ENCODE measurements at regions not wholly inside any gene's neighbourhood (a gene's known extent, or its start where the extent isn't known, plus 50 kb on each side); places are given as distances from the start of the nearest gene placed in this dataset.

GRCh38 chr14:101444116-101444515, 117.2 kb upstream of the DIO3 start:
- Histone ChIP-seq H3K27ac (ENCODE audit: low read depth, low read length, poor library complexity, severe bottlenecking) (no peak overlapping the region), H3K27me3 (replicated peaks; ENCODE audit: insufficient read depth, low read depth, low read length, poor library complexity) (peaks cover 82% of the 10 kb centered on the region), H3K4me1 (ENCODE audit: insufficient read depth, low read length, poor library complexity, severe bottlenecking) (no peaks in the 10 kb centered on the region), H3K9me3 (ENCODE audit: low read depth, low read length, poor library complexity, severe bottlenecking) (no peaks in the 10 kb centered on the region), H3K4me3 (ENCODE audit: low read depth, low read length, poor library complexity, severe bottlenecking) (no peak overlapping the region), H3K36me3 (ENCODE audit: insufficient read depth, low read length, poor library complexity, severe bottlenecking) (no peaks in the 10 kb centered on the region)
- intact Hi-C loops (cut with micrococcal nuclease; ENCODE audit: unreplicated experiment): no loop called here
- POLR2A ChIA-PET (ENCODE audit: low non-redundant PET): no interaction called here
- TF ChIP-seq CTCF (conservative IDR thresholded peaks at IDR 0.05; ENCODE audit: low read depth, low read length) (no peak), EZH2 (IDR thresholded peaks at IDR 0.05; ENCODE audit: borderline replicate concordance, low read depth, low read length, poor library complexity, severe bottlenecking) (no peak)
- no peak for DNase-seq (ENCODE audit: low spot score)
- CTCF ChIA-PET: no interaction called here
- no TSS peak for BruUV-seq (replicated peaks)

GRCh38 chr14:101445278-101445677, 116.0 kb upstream of the DIO3 start:
- Histone ChIP-seq H3K27me3 (replicated peaks; ENCODE audit: insufficient read depth, low read depth, low read length, poor library complexity) (peaks cover 71% of the 10 kb centered on the region), H3K4me1 (ENCODE audit: insufficient read depth, low read length, poor library complexity, severe bottlenecking) (no peaks in the 10 kb centered on the region), H3K27ac (ENCODE audit: low read depth, low read length, poor library complexity, severe bottlenecking) (no peak overlapping the region), H3K4me3 (ENCODE audit: low read depth, low read length, poor library complexity, severe bottlenecking) (no peak overlapping the region), H3K9me3 (ENCODE audit: low read depth, low read length, poor library complexity, severe bottlenecking) (no peaks in the 10 kb centered on the region), H3K36me3 (ENCODE audit: insufficient read depth, low read length, poor library complexity, severe bottlenecking) (no peaks in the 10 kb centered on the region)
- no TSS peak for BruUV-seq (replicated peaks)
- TF ChIP-seq CTCF (conservative IDR thresholded peaks at IDR 0.05; ENCODE audit: low read depth, low read length): no peak
- no peak for TF ChIP-seq EZH2 (IDR thresholded peaks at IDR 0.05; ENCODE audit: borderline replicate concordance, low read depth, low read length, poor library complexity, severe bottlenecking)
- POLR2A ChIA-PET (ENCODE audit: low non-redundant PET): no interaction called here
- DNase-seq (ENCODE audit: low spot score): no peak
- CTCF ChIA-PET: no interaction called here
- intact Hi-C loops (cut with micrococcal nuclease; ENCODE audit: unreplicated experiment): no loop called here

- Histone ChIP-seq H3K4me1 (ENCODE audit: insufficient read depth, low read length, poor library complexity, severe bottlenecking) (no peaks in the 10 kb centered on the region), H3K4me3 (ENCODE audit: low read depth, low read length, poor library complexity, severe bottlenecking) (no peak overlapping the region), H3K27ac (ENCODE audit: low read depth, low read length, poor library complexity, severe bottlenecking) (no peak overlapping the region), H3K27me3 (replicated peaks; ENCODE audit: insufficient read depth, low read depth, low read length, poor library complexity) (peaks cover 61% of the 10 kb centered on the region), H3K36me3 (ENCODE audit: insufficient read depth, low read length, poor library complexity, severe bottlenecking) (no peaks in the 10 kb centered on the region), H3K9me3 (ENCODE audit: low read depth, low read length, poor library complexity, severe bottlenecking) (no peaks in the 10 kb centered on the region)
- BruUV-seq (replicated peaks): no TSS peak
- intact Hi-C loops (cut with micrococcal nuclease; ENCODE audit: unreplicated experiment): no loop called here
- CTCF ChIA-PET: no interaction called here
- TF ChIP-seq CTCF (conservative IDR thresholded peaks at IDR 0.05; ENCODE audit: low read depth, low read length): no peak
- TF ChIP-seq EZH2 (IDR thresholded peaks at IDR 0.05; ENCODE audit: borderline replicate concordance, low read depth, low read length, poor library complexity, severe bottlenecking): no peak
- DNase-seq (ENCODE audit: low spot score): no peak
- POLR2A ChIA-PET (ENCODE audit: low non-redundant PET): no interaction called here
Observed at GRCh38 chr14:101446387-101446969, 114.8 kb upstream of the DIO3 start.

All from A673 (cell line).